Astrocyte (in vitro differentiated cells and primary cell): ENCODE measurements at regions not wholly inside any gene's neighbourhood (a gene's known extent, or its start where the extent isn't known, plus 50 kb on each side); places are given as distances from the start of the nearest gene placed in this dataset.
A peak's percentile ranks its signal among the peaks of the same experiment; 100 is the strongest.

Experiments
- DNase-seq: peaks from one replicate; pipeline ENCODE4 v3.0.0-alpha.2; 2010; ENCODE audit warnings: low read depth
- FAIRE-seq: peaks from 2 replicates; lab custom pipeline; 2011; peaks lifted over from hg19 to GRCh38; lab: Jason Lieb, UNC
- H2AFZ ChIP-seq: 2 replicates; pipeline ENCODE4 v1.6.0; 2012; ENCODE audit warnings: low read depth, low read length, inconsistent platforms
- H3K27ac ChIP-seq: 2 replicates; pipeline ENCODE4 v1.5.1; 2011; ENCODE audit warnings: low read depth, low read length, inconsistent platforms
- H3K27me3 ChIP-seq: 2 replicates; pipeline ENCODE4 v1.6.0; 2011; ENCODE audit warnings: low read length, inconsistent platforms; ENCODE audit not compliant: insufficient read depth
- H3K36me3 ChIP-seq: 2 replicates; pipeline ENCODE4 v1.5.1; 2011; ENCODE audit warnings: low read length, inconsistent platforms; ENCODE audit not compliant: insufficient read depth
- H3K4me1 ChIP-seq: 2 replicates; pipeline ENCODE4 v1.5.1; 2011; ENCODE audit warnings: low read length, inconsistent platforms; ENCODE audit not compliant: insufficient read depth
- H3K4me2 ChIP-seq: 2 replicates; pipeline ENCODE4 v1.6.0; 2012; ENCODE audit warnings: low read length, inconsistent platforms
- H3K4me3 ChIP-seq: 2 replicates; pipeline ENCODE4 v1.5.1; 2011; ENCODE audit warnings: low read depth, mild to moderate bottlenecking, low read length, inconsistent platforms; ENCODE audit not compliant: insufficient read depth
- H3K79me2 ChIP-seq: 2 replicates; pipeline ENCODE4 v1.6.0; 2012; ENCODE audit warnings: mild to moderate bottlenecking, low read length, inconsistent platforms; ENCODE audit not compliant: insufficient read depth
- H3K9ac ChIP-seq: 2 replicates; pipeline ENCODE4 v1.6.0; 2012; ENCODE audit warnings: mild to moderate bottlenecking, low read length, inconsistent platforms
- H3K9me3 ChIP-seq: 2 replicates; pipeline ENCODE4 v1.5.1; 2012; ENCODE audit warnings: low read depth, mild to moderate bottlenecking, low read length, inconsistent platforms; ENCODE audit not compliant: insufficient read depth
- H4K20me1 ChIP-seq: 2 replicates; pipeline ENCODE4 v1.6.0; 2012; ENCODE audit warnings: low read length, inconsistent platforms; ENCODE audit not compliant: insufficient read depth
- H3K27ac Mint-ChIP-seq: one replicate; pipeline ENCODE4 v1.8.0; 2021; ENCODE audit warnings: mild to moderate bottlenecking, mixed read lengths; ENCODE audit not compliant: unreplicated experiment
- H3K27me3 Mint-ChIP-seq: one replicate; pipeline ENCODE4 v1.8.0; 2021; ENCODE audit warnings: low read depth, mixed read lengths; ENCODE audit not compliant: unreplicated experiment
- H3K36me3 Mint-ChIP-seq: one replicate; pipeline ENCODE4 v1.8.0; 2021; ENCODE audit warnings: low read depth, mixed read lengths; ENCODE audit not compliant: unreplicated experiment
- H3K4me1 Mint-ChIP-seq: one replicate; pipeline ENCODE4 v1.8.0; 2021; ENCODE audit warnings: low read depth, mixed read lengths; ENCODE audit not compliant: unreplicated experiment
- H3K4me3 Mint-ChIP-seq: one replicate; pipeline ENCODE4 v1.8.0; 2021; ENCODE audit warnings: mild to moderate bottlenecking, moderate library complexity, mixed read lengths; ENCODE audit not compliant: unreplicated experiment
- H3K9me3 Mint-ChIP-seq: one replicate; pipeline ENCODE4 v1.8.0; 2021; ENCODE audit warnings: mild to moderate bottlenecking, mixed read lengths; ENCODE audit not compliant: unreplicated experiment
- CTCF ChIP-seq: IDR thresholded peaks from 2 replicates; pipeline ENCODE4 v1.5.1; 2011; ENCODE audit warnings: low read depth, mild to moderate bottlenecking, inconsistent platforms, low read length, moderate library complexity; ENCODE audit not compliant: insufficient read depth
- EZH2 ChIP-seq: IDR thresholded peaks from 2 replicates; pipeline ENCODE4 v1.6.1; 2012; ENCODE audit warnings: mild to moderate bottlenecking, low read length, inconsistent platforms; ENCODE audit not compliant: insufficient read depth

DNA sequence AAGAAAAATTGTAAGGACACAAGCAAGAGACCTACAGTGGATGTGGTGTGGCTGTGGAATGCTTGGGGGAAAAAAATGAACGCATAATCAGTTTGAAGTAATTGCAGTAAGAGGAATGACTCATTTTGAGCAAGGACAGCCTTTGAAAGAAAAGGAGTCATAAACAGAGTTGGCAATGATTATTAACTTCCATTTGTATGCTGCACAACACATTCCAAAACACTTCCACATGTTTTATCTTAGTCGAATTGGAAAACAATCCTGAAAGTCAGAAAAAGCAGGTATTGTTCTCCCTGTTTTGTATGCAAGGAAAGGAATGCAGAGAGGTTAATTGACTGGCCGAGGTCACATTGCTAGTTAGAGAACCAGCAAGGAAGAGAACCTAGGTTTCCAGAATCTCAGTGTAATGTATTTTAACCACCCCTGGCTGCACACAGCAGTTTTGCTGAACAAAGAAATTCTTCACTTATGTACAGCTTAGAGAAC, 630.0 kb upstream of the MIR17HG start:
- Histone ChIP-seq H3K36me3 (no peaks in the 10 kb centered on the region), H3K27me3 (no peaks in the 10 kb centered on the region), H2AFZ (peak overlapping the region; percentile 26), H3K9me3 (no peaks in the 10 kb centered on the region), H3K79me2 (no peaks in the 10 kb centered on the region), H3K4me3 (peak overlapping the region; percentile 7), H3K9ac (no peak overlapping the region), H4K20me1 (no peaks in the 10 kb centered on the region), H3K27ac (peak overlapping the region; percentile 63), H3K4me1 (peaks cover 15% of the 10 kb centered on the region), H3K4me2 (peak overlapping the region; percentile 59)
- FAIRE-seq (peak; percentile 62), DNase-seq (peak; percentile 97)
- Mint-ChIP-seq H3K4me1 (peaks cover 29% of the 10 kb centered on the region), H3K4me3 (no peak overlapping the region), H3K27ac (peak overlapping the region; percentile 58), H3K27me3 (no peaks in the 10 kb centered on the region), H3K36me3 (no peaks in the 10 kb centered on the region), H3K9me3 (peaks cover 1% of the 10 kb centered on the region)
- no peak for TF ChIP-seq EZH2
- no peak for TF ChIP-seq CTCF

GRCh38 chr13:90719461-90719860, 628.0 kb upstream of the MIR17HG start:
- no peak overlapping the region for H3K27ac Mint-ChIP-seq
- FAIRE-seq: no peak

More at GRCh38 chr13:90719461-90719860, 628.0 kb upstream of the MIR17HG start:
- Mint-ChIP-seq H3K36me3 (no peaks in the 10 kb centered on the region), H3K4me1 (peaks cover 32% of the 10 kb centered on the region), H3K27me3 (no peaks in the 10 kb centered on the region), H3K9me3 (peaks cover 1% of the 10 kb centered on the region), H3K4me3 (no peak overlapping the region)
- Histone ChIP-seq H3K27me3 (no peaks in the 10 kb centered on the region), H3K27ac (no peak overlapping the region), H3K4me1 (peaks cover 15% of the 10 kb centered on the region), H3K9ac (no peak overlapping the region), H2AFZ (no peak overlapping the region), H3K36me3 (no peaks in the 10 kb centered on the region), H3K79me2 (no peaks in the 10 kb centered on the region), H3K4me3 (no peak overlapping the region), H4K20me1 (no peaks in the 10 kb centered on the region), H3K4me2 (no peak overlapping the region), H3K9me3 (no peaks in the 10 kb centered on the region)
- TF ChIP-seq EZH2: no peak
- no peak for TF ChIP-seq CTCF
- DNase-seq: no peak
